Peyer's patch (tissue), 4 donors: ENCODE measurements at regions not wholly inside any gene's neighbourhood (a gene's known extent, or its start where the extent isn't known, plus 50 kb on each side); places are given as distances from the start of the nearest gene placed in this dataset.

ENCODE experiments used
- DNase-seq, 3 donors: peaks; one replicate each; pipeline ENCODE4 v3.0.0-alpha.2; 2017 to 2019
- H3K27ac ChIP-seq, 4 donors: fragments of 200-600 bp; sonication (generic); one replicate each; pipeline ENCODE4 v1.5.1; 2016 to 2019
- H3K27me3 ChIP-seq, 2 donors: fragments of 200-600 bp; sonication (generic); one replicate each; pipeline ENCODE4 v1.5.1; 2019
- H3K36me3 ChIP-seq, 3 donors: fragments of 200-600 bp; sonication (generic); one replicate each; pipeline ENCODE4 v1.5.1; 2016 to 2019
- H3K4me1 ChIP-seq, 4 donors: fragments of 200-600 bp; sonication (generic); one replicate each; pipeline ENCODE4 v1.5.1; 2016 to 2019
- H3K4me3 ChIP-seq, 4 donors: fragments of 200-600 bp; sonication (generic); 1 replicate in 3 of 4; 2 replicates in 1 of 4; pipeline ENCODE4 v1.5.1; 2016 to 2019; ENCODE audit warnings: mild to moderate bottlenecking in 1 of 4
- H3K9me3 ChIP-seq, 4 donors: fragments of 200-600 bp; sonication (generic); one replicate each; pipeline ENCODE4 v1.5.1; 2016 to 2019; ENCODE audit warnings: mild to moderate bottlenecking in 1 of 4
- CTCF ChIP-seq, 6 experiments: fragments of 450-650 bp in 4 of 6; fragments of 200-600 bp in 2 of 6; sonication (generic) in 1 of 6; IDR thresholded peaks; one replicate each; pipeline ENCODE4 v1.5.1; 2017 to 2019; ENCODE audit warnings: antibody characterized with exemption in 6 of 6, mild to moderate bottlenecking in 3 of 6, moderate library complexity in 1 of 6
- POLR2A ChIP-seq, 2 donors: fragments of 450-650 bp; IDR thresholded peaks; one replicate each; pipeline ENCODE4 v1.5.1; 2017; ENCODE audit warnings: antibody characterized with exemption in 2 of 2, mild to moderate bottlenecking in 2 of 2, moderate library complexity in 2 of 2

DNA sequence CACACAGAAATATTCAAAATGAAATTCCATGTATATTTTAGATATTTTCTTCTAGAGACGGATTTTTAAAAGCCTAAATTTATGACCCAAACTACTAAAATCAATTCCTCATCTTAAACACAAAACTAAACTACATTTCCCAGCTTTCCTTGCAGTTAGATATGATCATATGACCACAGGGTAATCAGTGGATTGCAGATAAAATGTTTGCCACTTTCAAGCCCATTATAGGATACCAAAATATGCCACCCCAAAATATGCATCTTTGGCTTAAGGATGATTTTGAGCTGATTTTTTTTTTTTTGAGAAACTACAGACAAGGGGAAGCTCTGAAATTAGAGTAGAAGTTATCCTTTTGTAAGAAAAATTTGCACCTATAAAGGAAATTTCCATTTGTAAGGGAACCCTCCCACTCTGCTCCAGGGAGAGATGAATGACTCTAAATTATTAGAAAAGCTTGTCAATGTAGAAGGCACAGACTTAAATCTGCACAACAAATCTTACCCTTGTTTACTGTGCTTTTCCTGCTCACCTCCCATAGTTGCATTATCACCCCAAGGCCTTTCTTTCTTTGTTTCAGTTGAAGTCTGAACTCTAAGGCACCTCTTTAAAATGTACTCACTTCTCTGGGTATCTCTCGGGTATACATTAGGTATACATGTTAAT lies 503.0 kb downstream of the PDHA2 start:
- Histone ChIP-seq H3K36me3 (no peaks in the 10 kb centered on the region), H3K27me3 (no peaks in the 10 kb centered on the region), H3K27ac (no peak overlapping the region), H3K4me3 (no peak overlapping the region), H3K9me3 (no peaks in the 10 kb centered on the region), H3K4me1 (no peaks in the 10 kb centered on the region)
- TF ChIP-seq CTCF (IDR thresholded peaks at IDR 0.05): no peak
- TF ChIP-seq POLR2A (IDR thresholded peaks at IDR 0.05): no peak
- no peak for DNase-seq

- DNase-seq: no peak
- Histone ChIP-seq H3K36me3 (no peaks in the 10 kb centered on the region), H3K9me3 (no peaks in the 10 kb centered on the region), H3K4me3 (no peak overlapping the region), H3K27me3 (no peaks in the 10 kb centered on the region), H3K4me1 (no peaks in the 10 kb centered on the region), H3K27ac (no peak overlapping the region)
- TF ChIP-seq CTCF (IDR thresholded peaks at IDR 0.05) (no peak), POLR2A (IDR thresholded peaks at IDR 0.05) (no peak)
Measured at GRCh38 chr4:96343836-96344235, 503.9 kb downstream of the PDHA2 start.

GRCh38 chr4:96347582-96347981 lies 507.7 kb downstream of the PDHA2 start:
- H3K27ac ChIP-seq: no peak overlapping the region
- DNase-seq: no peak
- H3K9me3 ChIP-seq: no peaks in the 10 kb centered on the region
- no peaks in the 10 kb centered on the region for H3K4me1 ChIP-seq
- TF ChIP-seq POLR2A (IDR thresholded peaks at IDR 0.05): no peak
- TF ChIP-seq CTCF (IDR thresholded peaks at IDR 0.05): no peak
- no peaks in the 10 kb centered on the region for H3K36me3 ChIP-seq
- H3K4me3 ChIP-seq: no peak overlapping the region
- no peaks in the 10 kb centered on the region for H3K27me3 ChIP-seq

DNA sequence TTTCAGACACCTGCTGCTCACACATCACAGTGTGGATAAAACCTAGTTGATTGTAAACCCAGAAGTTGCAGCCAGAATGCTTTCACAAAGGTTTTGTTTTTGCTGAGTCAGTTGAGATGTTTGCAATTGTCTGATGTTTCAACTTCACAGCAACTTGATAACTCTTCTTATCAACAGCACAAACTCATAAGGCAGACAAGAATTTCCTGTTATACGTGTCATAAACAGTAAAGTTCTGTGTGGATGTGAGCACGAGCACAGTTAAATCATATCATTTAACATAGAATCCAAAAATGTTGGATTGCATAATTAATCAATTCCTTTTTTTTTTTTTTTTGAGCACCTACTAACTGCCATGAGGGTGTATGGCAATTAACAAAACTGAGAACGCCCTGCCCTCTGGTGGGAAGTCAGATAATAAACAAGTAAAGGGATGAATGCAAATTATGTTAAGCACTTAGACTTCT lies 512.2 kb downstream of the PDHA2 start:
- no peaks in the 10 kb centered on the region for H3K9me3 ChIP-seq
- peak in 4 of 6 experiments; percentile 4 to 43 (median 34) for TF ChIP-seq CTCF (IDR thresholded peaks at IDR 0.05)
- TF ChIP-seq POLR2A (IDR thresholded peaks at IDR 0.05): no peak
- H3K27ac ChIP-seq: no peak overlapping the region
- H3K36me3 ChIP-seq: no peaks in the 10 kb centered on the region
- H3K27me3 ChIP-seq: no peaks in the 10 kb centered on the region
- H3K4me3 ChIP-seq: no peak overlapping the region
- peak in 1 of 3 donors; percentile 50 for DNase-seq
- no peaks in the 10 kb centered on the region for H3K4me1 ChIP-seq

GRCh38 chr4:96354036-96354712 lies 514.3 kb downstream of the PDHA2 start:
- H3K27me3 ChIP-seq: no peaks in the 10 kb centered on the region
- TF ChIP-seq POLR2A (IDR thresholded peaks at IDR 0.05): no peak
- TF ChIP-seq CTCF (IDR thresholded peaks at IDR 0.05): no peak
- no peak for DNase-seq

More at GRCh38 chr4:96354036-96354712, 514.3 kb downstream of the PDHA2 start:
- H3K4me3 ChIP-seq: no peak overlapping the region
- H3K9me3 ChIP-seq: no peaks in the 10 kb centered on the region
- H3K4me1 ChIP-seq: no peaks in the 10 kb centered on the region
- H3K27ac ChIP-seq: no peak overlapping the region
- H3K36me3 ChIP-seq: no peaks in the 10 kb centered on the region
